ENCODE measurements at regions not wholly inside any gene's neighbourhood (a gene's known extent, or its start where the extent isn't known, plus 50 kb on each side); places are given as distances from the start of the nearest gene placed in this dataset.

- DNase-seq, result no peak
Measured at GRCh38 chr2:160941290-160941846, 218.9 kb upstream of the TANK start.

GRCh38 chr2:160942476-160943142, 217.6 kb upstream of the TANK start:
- Mint-ChIP-seq H3K36me3 (ENCODE audit: low read depth) (no peaks in the 10 kb centered on the region), H3K4me1 (ENCODE audit: low read depth) (peaks cover 23% of the 10 kb centered on the region), H3K27me3 (no peaks in the 10 kb centered on the region), H3K9me3 (peaks cover 2% of the 10 kb centered on the region), H3K4me3 (no peak overlapping the region), H3K27ac (no peak overlapping the region)
- ChIA-PET POLR2A (no interaction called here), CTCF (interaction anchor here (1.2 kb wide), 1 partner anchor 16 kb away, joined by 3 read pairs; no protein-coding TSS in a partner anchor)
- ATAC-seq (ENCODE audit: poor library complexity) (no peak), DNase-seq (no peak)
- Histone ChIP-seq H3K9me3 (ENCODE audit: control insufficient read depth in 1 of 2, insufficient read depth in 1 of 2, low read length in 2 of 2) (no peaks in the 10 kb centered on the region), H3K27me3 (ENCODE audit: control insufficient read depth in 1 of 2, insufficient read depth in 2 of 2, low read length in 2 of 2) (no peaks in the 10 kb centered on the region), H3K4me1 (ENCODE audit: insufficient read depth, low read length) (peaks cover 4% of the 10 kb centered on the region), H3K4me3 (ENCODE audit: low read length) (no peak overlapping the region), H3K36me3 (ENCODE audit: insufficient read depth, low read length) (no peaks in the 10 kb centered on the region), H3K27ac (ENCODE audit: low read depth in 1 of 2, low read length in 2 of 2) (no peak overlapping the region)
- intact Hi-C loops (cut with DNase I, micrococcal nuclease), result no loop called here
- no peak for TF ChIP-seq CTCF (IDR thresholded peaks at IDR 0.05)

More at GRCh38 chr2:160941290-160941846, 218.9 kb upstream of the TANK start:
- no peak for ATAC-seq (ENCODE audit: poor library complexity)
- H3K4me1 ChIP-seq (ENCODE audit: insufficient read depth, low read length), result peaks cover 4% of the 10 kb centered on the region
- no peaks in the 10 kb centered on the region for H3K27me3 ChIP-seq (ENCODE audit: control insufficient read depth in 1 of 2, insufficient read depth in 2 of 2, low read length in 2 of 2)
- Mint-ChIP-seq H3K4me3 (no peak overlapping the region), H3K27ac (peak overlapping the region; percentile 29), H3K36me3 (ENCODE audit: low read depth) (no peaks in the 10 kb centered on the region), H3K4me1 (ENCODE audit: low read depth) (peaks cover 23% of the 10 kb centered on the region), H3K27me3 (no peaks in the 10 kb centered on the region), H3K9me3 (peaks cover 2% of the 10 kb centered on the region)
- intact Hi-C loops (cut with DNase I, micrococcal nuclease), result no loop called here
- H3K9me3 ChIP-seq (ENCODE audit: control insufficient read depth in 1 of 2, insufficient read depth in 1 of 2, low read length in 2 of 2), result no peaks in the 10 kb centered on the region
- no peak overlapping the region for H3K27ac ChIP-seq (ENCODE audit: low read depth in 1 of 2, low read length in 2 of 2)
- ChIA-PET POLR2A (no interaction called here), CTCF (no interaction called here)
- no peak overlapping the region for H3K4me3 ChIP-seq (ENCODE audit: low read length)
- TF ChIP-seq CTCF (IDR thresholded peaks at IDR 0.05), result no peak
- no peaks in the 10 kb centered on the region for H3K36me3 ChIP-seq (ENCODE audit: insufficient read depth, low read length)

GRCh38 chr2:160943414-160943813, 216.8 kb upstream of the TANK start:
- Histone ChIP-seq H3K27me3 (ENCODE audit: control insufficient read depth in 1 of 2, insufficient read depth in 2 of 2, low read length in 2 of 2) (no peaks in the 10 kb centered on the region), H3K4me1 (ENCODE audit: insufficient read depth, low read length) (peaks cover 4% of the 10 kb centered on the region), H3K9me3 (ENCODE audit: control insufficient read depth in 1 of 2, insufficient read depth in 1 of 2, low read length in 2 of 2) (no peaks in the 10 kb centered on the region), H3K36me3 (ENCODE audit: insufficient read depth, low read length) (no peaks in the 10 kb centered on the region), H3K27ac (ENCODE audit: low read depth in 1 of 2, low read length in 2 of 2) (no peak overlapping the region), H3K4me3 (ENCODE audit: low read length) (no peak overlapping the region)
- no peak for TF ChIP-seq CTCF (IDR thresholded peaks at IDR 0.05)
- POLR2A ChIA-PET, result no interaction called here
- ATAC-seq (ENCODE audit: poor library complexity) (no peak), DNase-seq (no peak)
- H3K27ac Mint-ChIP-seq, result no peak overlapping the region
- H3K4me3 Mint-ChIP-seq, result no peak overlapping the region
- intact Hi-C loops (cut with DNase I, micrococcal nuclease), result no loop called here
- peaks cover 23% of the 10 kb centered on the region for H3K4me1 Mint-ChIP-seq (ENCODE audit: low read depth)
- H3K27me3 Mint-ChIP-seq, result peaks cover 4% of the 10 kb centered on the region
- no peaks in the 10 kb centered on the region for H3K9me3 Mint-ChIP-seq
- no peaks in the 10 kb centered on the region for H3K36me3 Mint-ChIP-seq (ENCODE audit: low read depth)
- CTCF ChIA-PET, result interaction anchor here (1.2 kb wide), 1 partner anchor 17 kb away, joined by 3 read pairs; no protein-coding TSS in a partner anchor
